ENCODE measurements at regions not wholly inside any gene's neighbourhood (a gene's known extent, or its start where the extent isn't known, plus 50 kb on each side); places are given as distances from the start of the nearest gene placed in this dataset.

DNA sequence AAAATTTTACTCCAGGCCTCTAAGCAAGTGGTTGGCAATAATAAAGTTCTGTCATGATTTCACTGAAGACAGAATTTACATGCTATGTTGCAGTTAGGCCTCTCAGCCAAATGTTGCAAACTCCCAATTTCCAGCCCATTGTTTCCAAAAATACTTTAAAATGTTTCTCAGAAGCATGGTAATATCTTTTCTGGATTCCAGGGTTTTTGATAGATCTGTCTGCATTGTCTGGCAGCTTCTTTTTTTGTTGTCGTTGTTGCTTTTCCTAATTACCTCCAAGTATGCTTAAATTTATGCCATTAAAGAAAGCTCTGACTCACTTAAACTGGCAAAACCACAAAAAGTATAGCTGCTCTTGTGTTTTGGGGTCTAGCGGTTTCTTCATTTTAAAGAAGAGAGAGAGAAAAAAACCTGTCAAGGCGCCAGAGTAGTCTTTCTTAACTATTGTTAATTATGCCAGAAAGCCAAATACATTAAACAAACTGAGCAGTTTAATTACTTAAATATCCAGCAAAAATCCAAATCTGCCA lies 97.0 kb downstream of the AGTR2 start:
- TF ChIP-seq POLR2A (IDR thresholded peaks at IDR 0.05) (no peak), POLR2AphosphoS5 (IDR thresholded peaks at IDR 0.05) (no peak)
- TF ChIP-seq, protein P1, sequence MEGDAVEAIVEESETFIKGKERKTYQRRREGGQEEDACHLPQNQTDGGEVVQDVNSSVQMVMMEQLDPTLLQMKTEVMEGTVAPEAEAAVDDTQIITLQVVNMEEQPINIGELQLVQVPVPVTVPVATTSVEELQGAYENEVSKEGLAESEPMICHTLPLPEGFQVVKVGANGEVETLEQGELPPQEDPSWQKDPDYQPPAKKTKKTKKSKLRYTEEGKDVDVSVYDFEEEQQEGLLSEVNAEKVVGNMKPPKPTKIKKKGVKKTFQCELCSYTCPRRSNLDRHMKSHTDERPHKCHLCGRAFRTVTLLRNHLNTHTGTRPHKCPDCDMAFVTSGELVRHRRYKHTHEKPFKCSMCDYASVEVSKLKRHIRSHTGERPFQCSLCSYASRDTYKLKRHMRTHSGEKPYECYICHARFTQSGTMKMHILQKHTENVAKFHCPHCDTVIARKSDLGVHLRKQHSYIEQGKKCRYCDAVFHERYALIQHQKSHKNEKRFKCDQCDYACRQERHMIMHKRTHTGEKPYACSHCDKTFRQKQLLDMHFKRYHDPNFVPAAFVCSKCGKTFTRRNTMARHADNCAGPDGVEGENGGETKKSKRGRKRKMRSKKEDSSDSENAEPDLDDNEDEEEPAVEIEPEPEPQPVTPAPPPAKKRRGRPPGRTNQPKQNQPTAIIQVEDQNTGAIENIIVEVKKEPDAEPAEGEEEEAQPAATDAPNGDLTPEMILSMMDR (IDR thresholded peaks at IDR 0.05): no peak
- Histone ChIP-seq H3K9me3 (no peaks in the 10 kb centered on the region), H3K36me3 (no peaks in the 10 kb centered on the region), H3K27me3 (no peaks in the 10 kb centered on the region), H3K4me1 (no peaks in the 10 kb centered on the region), H3K27ac (no peak overlapping the region), H3K4me3 (no peak overlapping the region)
- intact Hi-C loops (cut with DNase I; ENCODE audit: low total_unique reads): no loop called here
- DNase-seq (ENCODE audit: low spot score in 2 of 2): no peak

DNA sequence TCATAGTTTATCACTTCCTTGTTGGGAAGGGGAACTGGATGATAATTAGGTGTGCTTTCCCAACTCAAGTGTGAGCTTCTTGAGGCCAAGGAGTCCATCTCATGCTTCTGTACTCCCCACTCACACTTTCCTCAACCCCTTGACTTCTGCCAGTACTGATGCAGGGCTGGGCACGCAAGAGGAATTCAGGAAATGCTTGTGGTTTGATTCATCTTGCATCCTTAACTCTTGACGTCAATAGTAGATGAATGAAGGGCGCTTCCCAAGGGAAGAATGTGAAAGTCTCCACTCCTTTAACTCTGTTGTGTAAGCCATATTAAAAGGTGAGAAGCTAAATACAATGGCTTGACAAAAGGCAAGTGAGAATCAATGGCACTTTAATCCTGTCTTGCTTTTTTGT lies 101.8 kb downstream of the AGTR2 start:
- H3K36me3 ChIP-seq: no peaks in the 10 kb centered on the region
- DNase-seq (ENCODE audit: low spot score in 2 of 2): no peak
- no peak overlapping the region for H3K4me3 ChIP-seq
- H3K9me3 ChIP-seq: no peaks in the 10 kb centered on the region
- TF ChIP-seq, protein P1 (IDR thresholded peaks at IDR 0.05): no peak
- TF ChIP-seq POLR2AphosphoS5 (IDR thresholded peaks at IDR 0.05) (no peak), POLR2A (IDR thresholded peaks at IDR 0.05) (no peak)
- intact Hi-C loops (cut with DNase I; ENCODE audit: low total_unique reads): no loop called here
- peak overlapping the region in 1 of 2 donors; percentile 17 for H3K27ac ChIP-seq
- H3K4me1 ChIP-seq: no peaks in the 10 kb centered on the region
- H3K27me3 ChIP-seq: peaks cover 0 to 6% of the 10 kb centered on the region in 2 donors

DNA sequence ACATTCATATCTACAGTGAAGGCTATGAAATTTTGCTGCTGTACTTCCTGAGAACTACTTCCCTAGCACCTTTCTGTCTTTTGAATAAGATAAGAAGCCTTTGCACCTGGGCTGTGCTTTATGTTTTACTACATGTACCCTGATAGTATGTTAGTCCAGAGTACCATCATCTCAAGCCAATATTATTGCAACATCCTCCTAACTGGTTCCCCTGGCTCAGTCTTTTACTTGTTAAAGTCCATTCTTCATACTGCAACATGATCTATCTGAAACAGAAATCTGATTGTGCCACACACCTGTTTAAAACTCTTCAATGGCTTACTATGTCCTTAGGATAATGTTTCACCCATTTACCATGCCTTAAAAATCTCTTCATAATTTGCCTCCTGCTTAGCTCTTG lies 102.3 kb downstream of the AGTR2 start:
- no peaks in the 10 kb centered on the region for H3K36me3 ChIP-seq
- TF ChIP-seq POLR2A (IDR thresholded peaks at IDR 0.05): no peak
- no peak for TF ChIP-seq POLR2AphosphoS5 (IDR thresholded peaks at IDR 0.05)
- TF ChIP-seq, protein P1 (IDR thresholded peaks at IDR 0.05): no peak

DNA sequence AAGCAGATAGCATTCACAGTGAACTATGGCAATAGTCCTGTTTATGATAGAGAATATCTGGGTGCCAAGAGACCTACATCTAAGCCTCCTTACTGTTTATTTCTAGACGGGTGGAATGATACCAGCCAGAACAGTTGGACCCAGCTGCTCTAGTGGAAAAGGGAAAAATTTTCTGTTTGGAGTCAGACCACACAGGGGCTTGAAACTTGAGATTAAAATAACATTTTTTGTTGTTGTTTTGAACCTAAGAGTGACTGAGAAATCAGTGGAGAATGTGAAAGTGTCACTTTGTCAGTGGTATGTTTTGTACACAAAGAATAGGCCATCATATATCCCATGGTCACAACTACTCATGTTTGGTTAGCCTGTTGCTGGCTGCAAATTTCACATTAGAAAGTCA lies 105.7 kb downstream of the AGTR2 start:
- H3K27me3 ChIP-seq: peaks cover 0 to 14% of the 10 kb centered on the region in 2 donors
- TF ChIP-seq, protein P1 (IDR thresholded peaks at IDR 0.05): no peak
- TF ChIP-seq POLR2A (IDR thresholded peaks at IDR 0.05) (no peak), POLR2AphosphoS5 (IDR thresholded peaks at IDR 0.05) (no peak)
- H3K27ac ChIP-seq: no peak overlapping the region
- no peaks in the 10 kb centered on the region for H3K36me3 ChIP-seq
- no peak for DNase-seq (ENCODE audit: low spot score in 2 of 2)
- intact Hi-C loops (cut with DNase I; ENCODE audit: low total_unique reads): no loop called here
- no peak overlapping the region for H3K4me3 ChIP-seq
- no peaks in the 10 kb centered on the region for H3K9me3 ChIP-seq
- no peaks in the 10 kb centered on the region for H3K4me1 ChIP-seq

More for the DNA sequence above, 102.3 kb downstream of the AGTR2 start:
- intact Hi-C loops (cut with DNase I; ENCODE audit: low total_unique reads): no loop called here
- Histone ChIP-seq H3K4me1 (no peaks in the 10 kb centered on the region), H3K27me3 (peaks cover 0 to 10% of the 10 kb centered on the region in 2 donors), H3K4me3 (no peak overlapping the region), H3K9me3 (no peaks in the 10 kb centered on the region), H3K27ac (peak overlapping the region in 1 of 2 donors; percentile 17)
- DNase-seq (ENCODE audit: low spot score in 2 of 2): no peak

DNA sequence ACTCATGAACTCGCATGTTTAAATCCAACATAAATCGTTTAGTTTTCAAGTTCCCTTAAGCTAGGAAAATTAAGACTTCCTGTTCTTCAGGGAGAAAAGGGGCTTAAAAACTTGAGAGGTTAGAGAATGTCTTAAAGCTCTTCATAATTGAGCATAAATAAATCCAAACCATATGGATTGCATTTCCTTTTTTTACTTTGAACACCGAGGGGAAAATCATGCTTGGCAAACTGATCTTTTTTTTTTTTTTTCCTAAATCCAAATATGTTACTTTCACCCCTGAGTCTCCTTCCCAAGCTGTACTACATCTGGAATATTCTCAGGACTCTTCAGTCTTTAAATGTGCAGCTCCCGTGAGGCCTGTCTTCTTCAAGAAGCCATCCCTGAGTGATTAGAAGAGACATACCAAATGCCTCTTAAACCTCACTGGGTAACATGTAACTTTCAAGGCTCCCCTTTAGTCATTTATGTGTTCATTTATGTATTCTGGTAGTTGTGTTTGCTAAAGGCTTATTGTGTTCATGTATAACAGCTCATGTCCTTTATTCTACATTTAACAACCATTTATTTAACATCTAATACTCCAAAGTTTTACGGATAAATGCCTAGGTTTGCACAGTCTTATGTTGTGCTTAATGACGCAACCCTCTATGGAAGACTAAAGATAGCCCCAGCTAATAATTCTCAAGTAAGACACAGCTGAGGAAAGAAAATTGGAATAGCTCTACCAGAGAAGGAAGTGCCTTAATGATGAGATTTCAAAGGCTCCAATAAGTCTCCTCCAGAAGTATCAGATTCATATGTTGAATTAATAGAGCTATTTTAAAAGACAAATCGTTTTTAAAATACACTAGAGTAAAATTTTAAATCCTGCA lies 107.0 kb downstream of the AGTR2 start:
- intact Hi-C loops (cut with DNase I; ENCODE audit: low total_unique reads): no loop called here
- Histone ChIP-seq H3K36me3 (no peaks in the 10 kb centered on the region), H3K4me1 (no peaks in the 10 kb centered on the region), H3K27me3 (peaks cover 0 to 14% of the 10 kb centered on the region in 2 donors), H3K4me3 (no peak overlapping the region), H3K9me3 (no peaks in the 10 kb centered on the region), H3K27ac (no peak overlapping the region)
- TF ChIP-seq, protein P1 (IDR thresholded peaks at IDR 0.05): no peak
- TF ChIP-seq POLR2A (IDR thresholded peaks at IDR 0.05) (no peak), POLR2AphosphoS5 (IDR thresholded peaks at IDR 0.05) (no peak)
- DNase-seq (ENCODE audit: low spot score in 2 of 2): no peak
